ENCODE measurements at regions not wholly inside any gene's neighbourhood (a gene's known extent, or its start where the extent isn't known, plus 50 kb on each side); places are given as distances from the start of the nearest gene placed in this dataset.
A peak's percentile ranks its signal among the peaks of the same experiment; 100 is the strongest.

- no peak for DNase-seq
- Histone ChIP-seq H3K9me3 (no peaks in the 10 kb centered on the region), H3K27ac (no peak overlapping the region), H3K4me3 (no peak overlapping the region), H3K36me3 (no peaks in the 10 kb centered on the region), H3K4me1 (no peaks in the 10 kb centered on the region), H3K27me3 (no peaks in the 10 kb centered on the region)
- intact Hi-C loops (cut with DNase I; ENCODE audit: low total_unique reads): no loop called here
- TF ChIP-seq CTCF (IDR thresholded peaks at IDR 0.05): no peak
Measured at GRCh38 chr2:23241611-23242245, 143.3 kb upstream of the KLHL29 start.

GRCh38 chr2:23243073-23243659, 141.8 kb upstream of the KLHL29 start:
- no peak overlapping the region for H3K27ac ChIP-seq

GRCh38 chr2:23244617-23245016, 140.4 kb upstream of the KLHL29 start:
- Histone ChIP-seq H3K9me3 (no peaks in the 10 kb centered on the region), H3K4me3 (no peak overlapping the region), H3K27me3 (no peaks in the 10 kb centered on the region), H3K4me1 (peaks cover 0 to 13% (median 7%) of the 10 kb centered on the region in 4 donors), H3K27ac (no peak overlapping the region), H3K36me3 (no peaks in the 10 kb centered on the region)
- DNase-seq: no peak
- TF ChIP-seq CTCF (IDR thresholded peaks at IDR 0.05): no peak
- intact Hi-C loops (cut with DNase I; ENCODE audit: low total_unique reads): no loop called here

More at GRCh38 chr2:23243073-23243659, 141.8 kb upstream of the KLHL29 start:
- intact Hi-C loops (cut with DNase I; ENCODE audit: low total_unique reads): no loop called here
- Histone ChIP-seq H3K27me3 (no peaks in the 10 kb centered on the region), H3K4me3 (no peak overlapping the region), H3K9me3 (no peaks in the 10 kb centered on the region), H3K4me1 (no peaks in the 10 kb centered on the region), H3K36me3 (no peaks in the 10 kb centered on the region)
- DNase-seq: no peak
- TF ChIP-seq CTCF (IDR thresholded peaks at IDR 0.05): no peak

GRCh38 chr2:23246992-23247683, 137.8 kb upstream of the KLHL29 start:
- no peaks in the 10 kb centered on the region for H3K27me3 ChIP-seq
- no peak overlapping the region for H3K27ac ChIP-seq
- H3K9me3 ChIP-seq: no peaks in the 10 kb centered on the region
- no peaks in the 10 kb centered on the region for H3K36me3 ChIP-seq
- TF ChIP-seq CTCF (IDR thresholded peaks at IDR 0.05): no peak
- peaks cover 0 to 28% (median 20%) of the 10 kb centered on the region in 4 donors for H3K4me1 ChIP-seq
- no peak for DNase-seq
- intact Hi-C loops (cut with DNase I; ENCODE audit: low total_unique reads): no loop called here
- H3K4me3 ChIP-seq: no peak overlapping the region

GRCh38 chr2:23248667-23249066, 136.3 kb upstream of the KLHL29 start:
- intact Hi-C loops (cut with DNase I; ENCODE audit: low total_unique reads): no loop called here
- no peaks in the 10 kb centered on the region for H3K27me3 ChIP-seq
- no peak overlapping the region for H3K4me3 ChIP-seq
- TF ChIP-seq CTCF (IDR thresholded peaks at IDR 0.05): no peak
- no peak for DNase-seq
- H3K9me3 ChIP-seq: no peaks in the 10 kb centered on the region
- H3K4me1 ChIP-seq: peaks cover 0 to 28% (median 20%) of the 10 kb centered on the region in 4 donors
- peak overlapping the region in 1 of 2 donors; percentile 33 for H3K27ac ChIP-seq
- H3K36me3 ChIP-seq: no peaks in the 10 kb centered on the region
